Ishikawa (cell line): ENCODE measurements at regions not wholly inside any gene's neighbourhood (a gene's known extent, or its start where the extent isn't known, plus 50 kb on each side); places are given as distances from the start of the nearest gene placed in this dataset.

Source experiments
- CEBPB ChIP-seq: IDR thresholded peaks from 2 replicates; pipeline ENCODE4 v1.6.1; 2012
- CREB1 ChIP-seq: IDR thresholded peaks from 2 replicates; pipeline ENCODE4 v1.6.1; 2012; ENCODE audit warnings: low read depth
- EGR1 ChIP-seq: IDR thresholded peaks from 2 replicates; pipeline ENCODE4 v1.6.1; 2012
- EP300 ChIP-seq: IDR thresholded peaks from 2 replicates; pipeline ENCODE4 v1.6.1; 2012; ENCODE audit warnings: borderline replicate concordance
- FOXM1 ChIP-seq: IDR thresholded peaks from 2 replicates; pipeline ENCODE4 v1.6.1; 2012; ENCODE audit warnings: low read depth, borderline replicate concordance
- MAX ChIP-seq: IDR thresholded peaks from 2 replicates; pipeline ENCODE4 v1.6.1; 2012
- NFIC ChIP-seq: IDR thresholded peaks from 2 replicates; pipeline ENCODE4 v1.6.1; 2012
- RAD21 ChIP-seq: IDR thresholded peaks from 2 replicates; pipeline ENCODE4 v1.6.1; 2012; ENCODE audit warnings: low read depth
- REST ChIP-seq: IDR thresholded peaks from 2 replicates; pipeline ENCODE4 v1.6.1; 2012; ENCODE audit warnings: low read depth, mild to moderate bottlenecking
- TAF1 ChIP-seq: IDR thresholded peaks from 2 replicates; pipeline ENCODE4 v1.6.1; 2012; ENCODE audit warnings: low read depth, mild to moderate bottlenecking
- TCF12 ChIP-seq: IDR thresholded peaks from 2 replicates; pipeline ENCODE4 v1.6.1; 2012; ENCODE audit warnings: low read depth
- TEAD4 ChIP-seq: IDR thresholded peaks from 2 replicates; pipeline ENCODE4 v1.6.1; 2012
- USF1 ChIP-seq: IDR thresholded peaks from 2 replicates; pipeline ENCODE4 v1.6.1; 2012
- YY1 ChIP-seq: IDR thresholded peaks from 2 replicates; pipeline ENCODE4 v1.6.1; 2012; ENCODE audit warnings: low read depth
- ZBTB7A ChIP-seq: IDR thresholded peaks from 2 replicates; pipeline ENCODE4 v1.6.1; 2012; ENCODE audit warnings: low read depth

GRCh38 chr9:78552802-78553201, 255.9 kb downstream of the PSAT1 start:
- TF ChIP-seq TCF12: no peak
- peak; percentile 94 for TF ChIP-seq MAX
- no peak for TF ChIP-seq ZBTB7A
- 0 out of 2 replicates have a peak, but pooled peaks have one; percentile 41 for TF ChIP-seq YY1
- TF ChIP-seq TEAD4: peak; percentile 66
- TF ChIP-seq REST: no peak
- peak; percentile 99 for TF ChIP-seq FOXM1
- TF ChIP-seq EP300: peak; percentile 62; the same call in 1 of the 2 replicates
- peak; percentile 68 for TF ChIP-seq CEBPB

GRCh38 chr9:78557540-78557939, 260.6 kb downstream of the PSAT1 start:
- TF ChIP-seq TEAD4: no peak

- TF ChIP-seq TAF1 (no peak), EGR1 (no peak), TEAD4 (no peak), NFIC (no peak), FOXM1 (no peak), RAD21 (no peak), TCF12 (no peak), REST (no peak), EP300 (no peak), ZBTB7A (no peak), CEBPB (no peak), CREB1 (no peak), USF1 (no peak), MAX (no peak), YY1 (no peak)
These were observed 262.5 kb downstream of the PSAT1 start for GRCh38 chr9:78559449-78559885.

- no peak for TF ChIP-seq EGR1
- no peak for TF ChIP-seq RAD21
- no peak for TF ChIP-seq MAX
- TF ChIP-seq EP300: no peak
- no peak for TF ChIP-seq NFIC
These were observed 265.1 kb downstream of the PSAT1 start for GRCh38 chr9:78562021-78562420.

GRCh38 chr9:78563269-78563668, 266.3 kb downstream of the PSAT1 start:
- no peak for TF ChIP-seq EP300
- no peak for TF ChIP-seq MAX
- TF ChIP-seq TEAD4: no peak
- TF ChIP-seq TAF1: no peak
- TF ChIP-seq TCF12: no peak
- no peak for TF ChIP-seq NFIC
- no peak for TF ChIP-seq YY1
- no peak for TF ChIP-seq RAD21
- no peak for TF ChIP-seq EGR1
- no peak for TF ChIP-seq FOXM1

GRCh38 chr9:78565481-78565880, 268.6 kb downstream of the PSAT1 start:
- TF ChIP-seq RAD21: no peak
- no peak for TF ChIP-seq YY1
- no peak for TF ChIP-seq MAX
- no peak for TF ChIP-seq USF1
- no peak for TF ChIP-seq FOXM1
- TF ChIP-seq CEBPB: no peak

GRCh38 chr9:78566521-78566920, 269.6 kb downstream of the PSAT1 start:
- TF ChIP-seq NFIC (no peak), TCF12 (no peak), REST (no peak), TEAD4 (no peak), TAF1 (no peak), YY1 (no peak), FOXM1 (no peak), MAX (no peak), USF1 (no peak), EGR1 (no peak), RAD21 (no peak), CREB1 (no peak), ZBTB7A (no peak)
